WTC11 (cell line): ENCODE measurements at regions not wholly inside any gene's neighbourhood (a gene's known extent, or its start where the extent isn't known, plus 50 kb on each side); places are given as distances from the start of the nearest gene placed in this dataset.

ENCODE experiments used
- CTCF ChIP-seq: fragments of 200-600 bp; IDR thresholded peaks from 2 replicates; pipeline ENCODE4 v1.8.0; 2022; ENCODE audit warnings: antibody characterized with exemption
- ESRRA ChIP-seq: sonication (generic); formaldehyde crosslinking; IDR thresholded peaks from 2 replicates; pipeline ENCODE4 v1.8.1; 2022; ENCODE audit warnings: mild to moderate bottlenecking, missing genetic modification reagents, borderline replicate concordance
- FOXJ3 ChIP-seq: sonication (generic); formaldehyde crosslinking; IDR thresholded peaks from 2 replicates; pipeline ENCODE4 v1.9.0; 2021; ENCODE audit warnings: missing genetic modification reagents, mild to moderate bottlenecking, borderline replicate concordance
- RORB ChIP-seq: fragments of 250-450 bp; sonication (Bioruptor Pico); IDR thresholded peaks from 2 replicates; pipeline ENCODE4 v1.9.0; 2021; ENCODE audit warnings: mild to moderate bottlenecking
- SMAD3 ChIP-seq: sonication (generic); formaldehyde crosslinking; IDR thresholded peaks from 2 replicates; pipeline ENCODE4 v1.8.0; 2022; ENCODE audit warnings: missing genetic modification reagents, mild to moderate bottlenecking, borderline replicate concordance
- ZNF121 ChIP-seq: sonication (generic); formaldehyde crosslinking; IDR thresholded peaks from 2 replicates; pipeline ENCODE4 v1.8.0; 2023; ENCODE audit warnings: missing genetic modification reagents

- TF ChIP-seq CTCF (no peak), ESRRA (CRISPR knock-in tag) (no peak), FOXJ3 (no peak), RORB (CRISPR knock-in tag) (no peak), ZNF121 (CRISPR knock-in tag) (no peak), SMAD3 (CRISPR knock-in tag) (no peak)
Measured at GRCh38 chr9:75798505-75798904, 92.0 kb upstream of the PCSK5 start.
